ENCODE measurements at regions not wholly inside any gene's neighbourhood (a gene's known extent, or its start where the extent isn't known, plus 50 kb on each side); places are given as distances from the start of the nearest gene placed in this dataset.
"Not testable (repeated sequence)": the region's sequence is repeated elsewhere in the genome, so short reads cannot be mapped to it uniquely, and the experiment has no call there.

- DNase-seq (ENCODE audit: low read depth), result no peak
- no peaks in the 10 kb centered on the region for H3K36me3 ChIP-seq (ENCODE audit: control insufficient read depth, insufficient read depth, low read length)
- no peak overlapping the region for H3K4me3 ChIP-seq (ENCODE audit: low read depth, low read length)
- TF ChIP-seq, protein P1, sequence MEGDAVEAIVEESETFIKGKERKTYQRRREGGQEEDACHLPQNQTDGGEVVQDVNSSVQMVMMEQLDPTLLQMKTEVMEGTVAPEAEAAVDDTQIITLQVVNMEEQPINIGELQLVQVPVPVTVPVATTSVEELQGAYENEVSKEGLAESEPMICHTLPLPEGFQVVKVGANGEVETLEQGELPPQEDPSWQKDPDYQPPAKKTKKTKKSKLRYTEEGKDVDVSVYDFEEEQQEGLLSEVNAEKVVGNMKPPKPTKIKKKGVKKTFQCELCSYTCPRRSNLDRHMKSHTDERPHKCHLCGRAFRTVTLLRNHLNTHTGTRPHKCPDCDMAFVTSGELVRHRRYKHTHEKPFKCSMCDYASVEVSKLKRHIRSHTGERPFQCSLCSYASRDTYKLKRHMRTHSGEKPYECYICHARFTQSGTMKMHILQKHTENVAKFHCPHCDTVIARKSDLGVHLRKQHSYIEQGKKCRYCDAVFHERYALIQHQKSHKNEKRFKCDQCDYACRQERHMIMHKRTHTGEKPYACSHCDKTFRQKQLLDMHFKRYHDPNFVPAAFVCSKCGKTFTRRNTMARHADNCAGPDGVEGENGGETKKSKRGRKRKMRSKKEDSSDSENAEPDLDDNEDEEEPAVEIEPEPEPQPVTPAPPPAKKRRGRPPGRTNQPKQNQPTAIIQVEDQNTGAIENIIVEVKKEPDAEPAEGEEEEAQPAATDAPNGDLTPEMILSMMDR (IDR thresholded peaks at IDR 0.05; ENCODE audit: insufficient read depth, low read length, poor library complexity, severe bottlenecking), result no peak
- no peaks in the 10 kb centered on the region for H3K27me3 ChIP-seq (ENCODE audit: control insufficient read depth, insufficient read depth, low read length)
These were observed 66.0 kb upstream of the CPSF6 start for GRCh38 chr12:69173368-69173767.

DNA sequence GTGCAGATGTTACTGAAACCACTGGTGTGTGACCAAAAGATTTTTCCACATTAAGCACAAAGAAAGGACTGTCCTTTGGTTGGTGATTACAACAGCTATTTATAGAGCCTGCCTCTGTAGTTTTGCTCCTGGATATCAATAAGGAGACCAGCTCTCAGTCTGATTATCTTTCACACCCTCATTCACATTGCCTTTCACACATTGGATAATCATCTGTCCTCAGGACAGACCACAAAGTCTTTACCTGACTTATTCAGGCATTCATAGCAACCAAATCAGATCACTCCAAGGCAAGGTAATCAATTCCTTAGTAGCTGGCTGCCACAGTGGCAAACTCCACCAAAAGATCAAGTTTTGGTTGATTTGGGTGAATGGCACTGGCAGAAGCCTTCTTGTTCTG is 59.6 kb upstream of the CPSF6 start:
- DNase-seq (ENCODE audit: low read depth), result no peak
- H3K27me3 ChIP-seq (ENCODE audit: control insufficient read depth, insufficient read depth, low read length), result no peaks in the 10 kb centered on the region
- no peak overlapping the region for H3K4me3 ChIP-seq (ENCODE audit: low read depth, low read length)
- no peaks in the 10 kb centered on the region for H3K36me3 ChIP-seq (ENCODE audit: control insufficient read depth, insufficient read depth, low read length)
- TF ChIP-seq, protein P1 (IDR thresholded peaks at IDR 0.05; ENCODE audit: insufficient read depth, low read length, poor library complexity, severe bottlenecking), result no peak

DNA sequence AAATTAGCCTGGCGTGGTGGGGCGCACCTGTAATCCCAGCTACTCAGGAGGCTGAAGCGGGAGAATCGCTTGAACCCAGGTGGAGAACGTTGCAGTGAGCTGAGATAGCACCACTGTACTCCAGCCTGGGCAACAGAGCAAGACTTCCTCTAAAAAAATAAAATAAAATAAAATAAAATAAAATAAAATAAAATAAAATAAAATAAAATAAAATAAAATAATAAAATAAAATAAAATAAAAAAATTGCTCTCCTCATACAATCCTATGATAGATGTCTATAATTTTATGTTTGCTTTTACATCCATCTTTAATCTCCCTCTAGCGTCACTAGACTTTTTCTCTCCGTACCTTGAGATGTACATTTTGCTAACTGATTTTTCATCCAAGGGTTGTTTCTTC is 51.8 kb upstream of the CPSF6 start:
- not testable (repeated sequence) for DNase-seq (ENCODE audit: low read depth); H3K27me3 ChIP-seq (ENCODE audit: control insufficient read depth, insufficient read depth, low read length); H3K4me3 ChIP-seq (ENCODE audit: low read depth, low read length); H3K36me3 ChIP-seq (ENCODE audit: control insufficient read depth, insufficient read depth, low read length)

- Histone ChIP-seq H3K27me3 (ENCODE audit: control insufficient read depth, insufficient read depth, low read length) (no peaks in the 10 kb centered on the region), H3K4me3 (ENCODE audit: low read depth, low read length) (no peak overlapping the region), H3K36me3 (ENCODE audit: control insufficient read depth, insufficient read depth, low read length) (no peaks in the 10 kb centered on the region)
- TF ChIP-seq, protein P1 (IDR thresholded peaks at IDR 0.05; ENCODE audit: insufficient read depth, low read length, poor library complexity, severe bottlenecking), result no peak
- no peak for DNase-seq (ENCODE audit: low read depth)
These were observed 49.9 kb upstream of the CPSF6 start for GRCh38 chr12:69189378-69189978.
